GM12892 (cell line): ENCODE measurements at regions not wholly inside any gene's neighbourhood (a gene's known extent, or its start where the extent isn't known, plus 50 kb on each side); places are given as distances from the start of the nearest gene placed in this dataset.

ENCODE experiments used
- POLR2A ChIP-seq: IDR thresholded peaks from 2 replicates; pipeline ENCODE4 v1.6.1; 2011; ENCODE audit warnings: low read depth, low read length, control low read depth
- POLR2AphosphoS5 ChIP-seq: IDR thresholded peaks from 2 replicates; pipeline ENCODE4 v1.6.1; 2011; ENCODE audit warnings: low read depth, low read length, control low read depth
- TAF1 ChIP-seq: IDR thresholded peaks from 2 replicates; pipeline ENCODE4 v1.6.1; 2011; ENCODE audit warnings: low read depth, mild to moderate bottlenecking, control low read depth, low read length, borderline replicate concordance

- TF ChIP-seq TAF1 (no peak), POLR2A (no peak), POLR2AphosphoS5 (no peak)
Observed at GRCh38 chr10:124236136-124236535, 142.7 kb upstream of the CHST15 start.
